ENCODE measurements at regions not wholly inside any gene's neighbourhood (a gene's known extent, or its start where the extent isn't known, plus 50 kb on each side); places are given as distances from the start of the nearest gene placed in this dataset.
"Not testable (repeated sequence)": the region's sequence is repeated elsewhere in the genome, so short reads cannot be mapped to it uniquely, and the experiment has no call there.

DNA sequence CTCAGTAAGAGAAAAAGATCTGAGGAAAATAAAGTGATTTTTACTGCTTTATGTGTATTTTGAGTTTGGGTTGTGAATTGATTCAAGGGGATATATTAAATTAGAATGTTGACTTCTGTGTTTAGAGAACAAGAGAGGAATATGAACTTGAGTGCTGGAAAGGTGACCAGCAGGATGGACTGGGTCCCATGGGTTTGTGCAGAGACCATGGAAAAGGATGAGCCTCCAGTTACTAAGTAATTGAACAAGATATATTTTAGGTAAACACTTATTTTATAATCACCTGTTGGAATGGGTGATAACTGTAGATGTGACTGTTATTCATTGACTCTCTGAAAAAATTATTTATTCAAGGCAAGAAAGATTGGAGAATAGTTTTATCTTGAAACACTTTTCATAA is 82.0 kb upstream of the TOP3B start:
- Mint-ChIP-seq H3K4me1 (ENCODE audit: low read depth) (no peaks in the 10 kb centered on the region), H3K27ac (no peak overlapping the region), H3K36me3 (no peaks in the 10 kb centered on the region), H3K27me3 (peaks cover 4% of the 10 kb centered on the region), H3K9me3 (ENCODE audit: low read depth) (no peaks in the 10 kb centered on the region), H3K4me3 (no peak overlapping the region)

DNA sequence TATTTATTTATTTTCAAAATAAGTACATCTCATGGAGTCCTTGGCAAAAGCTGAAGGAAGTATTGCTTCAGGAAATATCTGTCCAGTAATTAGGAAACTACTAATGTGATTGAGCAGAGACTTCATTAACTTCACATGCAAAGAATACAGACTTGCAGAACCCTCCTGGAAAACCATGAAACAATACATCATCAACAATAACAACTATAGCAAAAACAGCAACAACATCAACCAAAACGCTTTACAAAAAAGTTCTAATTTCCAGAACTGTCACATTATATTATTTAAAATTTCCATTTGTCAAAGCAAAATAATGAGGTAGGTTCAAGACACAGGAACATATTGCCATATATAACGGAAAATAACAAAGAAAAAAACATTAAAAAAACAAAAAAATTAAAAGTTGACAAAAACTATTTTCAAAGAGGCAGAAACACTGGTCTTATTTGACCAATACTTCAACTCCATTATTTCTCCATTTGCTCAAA is 79.8 kb upstream of the TOP3B start:
- Mint-ChIP-seq H3K4me1 (ENCODE audit: low read depth) (no peaks in the 10 kb centered on the region), H3K27me3 (peaks cover 8% of the 10 kb centered on the region), H3K9me3 (ENCODE audit: low read depth) (no peaks in the 10 kb centered on the region), H3K4me3 (no peak overlapping the region), H3K27ac (no peak overlapping the region), H3K36me3 (no peaks in the 10 kb centered on the region)

- no peak overlapping the region for H3K27ac Mint-ChIP-seq
- H3K27me3 Mint-ChIP-seq = peaks cover 8% of the 10 kb centered on the region
- H3K4me1 Mint-ChIP-seq (ENCODE audit: low read depth) = no peaks in the 10 kb centered on the region
- no peaks in the 10 kb centered on the region for H3K9me3 Mint-ChIP-seq (ENCODE audit: low read depth)
- no peaks in the 10 kb centered on the region for H3K36me3 Mint-ChIP-seq
- no peak overlapping the region for H3K4me3 Mint-ChIP-seq
Measured at GRCh38 chr22:22061085-22062077, 78.8 kb upstream of the TOP3B start.

- Mint-ChIP-seq H3K36me3 (no peaks in the 10 kb centered on the region), H3K4me1 (ENCODE audit: low read depth) (no peaks in the 10 kb centered on the region), H3K27me3 (peaks cover 12% of the 10 kb centered on the region), H3K27ac (no peak overlapping the region), H3K9me3 (ENCODE audit: low read depth) (no peaks in the 10 kb centered on the region), H3K4me3 (no peak overlapping the region)
Measured at GRCh38 chr22:22060200-22061084, 77.9 kb upstream of the TOP3B start.

DNA sequence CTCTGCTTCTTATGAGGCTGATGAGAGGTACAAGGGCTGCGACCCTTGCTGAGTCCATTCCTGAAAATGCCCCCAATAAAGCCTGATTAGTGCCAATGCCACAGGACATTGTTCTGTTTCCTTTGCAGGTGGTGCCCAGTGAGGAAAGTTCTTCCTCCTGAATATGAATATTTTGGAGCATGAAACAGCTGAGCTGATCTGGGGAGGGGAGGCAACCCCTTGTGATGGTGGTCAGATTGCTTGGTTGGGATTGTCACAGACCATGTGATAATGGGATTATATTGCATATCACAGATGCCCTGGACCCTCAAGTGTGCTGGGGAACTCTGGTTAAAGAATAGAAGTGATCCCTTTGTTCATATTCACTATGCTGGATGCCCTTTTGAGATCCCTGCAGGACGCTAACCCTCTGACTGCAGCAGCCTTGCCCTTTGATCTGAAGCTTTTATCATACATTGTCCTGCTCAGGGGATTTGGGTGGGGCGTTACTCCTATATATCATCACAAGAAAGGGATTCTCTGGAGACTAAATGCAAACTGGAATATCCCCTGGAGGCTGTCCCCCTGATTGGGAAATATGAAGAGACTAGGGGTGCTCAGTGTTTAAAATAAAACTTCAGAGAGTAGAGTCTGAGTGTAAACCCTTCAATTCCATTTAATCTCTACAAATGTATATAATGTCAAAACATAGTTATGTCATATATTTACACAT is 76.9 kb upstream of the TOP3B start:
- peaks cover 11% of the 10 kb centered on the region for H3K27me3 Mint-ChIP-seq
- no peak overlapping the region for H3K4me3 Mint-ChIP-seq
- H3K4me1 Mint-ChIP-seq (ENCODE audit: low read depth) = no peaks in the 10 kb centered on the region
- H3K9me3 Mint-ChIP-seq (ENCODE audit: low read depth) = no peaks in the 10 kb centered on the region
- no peak overlapping the region for H3K27ac Mint-ChIP-seq
- H3K36me3 Mint-ChIP-seq = no peaks in the 10 kb centered on the region

DNA sequence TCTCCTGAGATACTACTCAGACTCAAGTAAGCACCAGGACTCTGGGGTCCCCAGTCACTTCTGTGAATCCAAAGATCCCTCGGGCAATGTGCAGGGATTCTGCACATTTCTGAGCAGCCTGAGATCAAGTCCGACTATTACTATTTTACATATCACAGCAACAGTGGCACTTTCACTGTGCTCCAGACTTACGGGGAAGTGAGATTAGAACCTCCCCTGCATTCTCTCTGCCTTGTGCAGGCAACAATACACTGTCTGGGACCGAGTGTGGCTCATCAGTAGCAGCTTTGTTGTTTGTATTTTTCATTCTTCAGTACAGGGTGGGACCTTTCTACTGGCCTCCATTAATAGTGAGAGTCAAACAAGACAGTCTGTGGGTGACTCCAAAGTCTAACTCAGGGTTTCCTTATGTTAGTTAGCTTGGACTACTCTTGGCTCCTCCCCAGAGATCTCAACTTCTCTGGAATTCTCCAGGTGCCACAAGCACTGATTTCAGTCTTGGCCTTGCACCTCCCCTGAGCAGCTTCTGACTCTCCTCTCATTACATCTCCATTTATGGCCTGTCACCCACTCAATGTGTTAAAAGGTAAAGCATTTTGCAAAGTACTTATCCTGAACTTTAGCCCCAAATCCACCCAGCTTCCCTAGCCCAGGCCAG is 76.2 kb upstream of the TOP3B start:
- Mint-ChIP-seq H3K9me3 (ENCODE audit: low read depth) (no peaks in the 10 kb centered on the region), H3K4me1 (ENCODE audit: low read depth) (no peaks in the 10 kb centered on the region), H3K27ac (no peak overlapping the region), H3K4me3 (no peak overlapping the region), H3K27me3 (peaks cover 14% of the 10 kb centered on the region), H3K36me3 (no peaks in the 10 kb centered on the region)

GRCh38 chr22:22057617-22058378 is 75.2 kb upstream of the TOP3B start:
- Mint-ChIP-seq H3K9me3 (ENCODE audit: low read depth) (no peaks in the 10 kb centered on the region), H3K4me3 (no peak overlapping the region), H3K27ac (no peak overlapping the region), H3K27me3 (peaks cover 18% of the 10 kb centered on the region), H3K4me1 (ENCODE audit: low read depth) (no peaks in the 10 kb centered on the region), H3K36me3 (no peaks in the 10 kb centered on the region)

DNA sequence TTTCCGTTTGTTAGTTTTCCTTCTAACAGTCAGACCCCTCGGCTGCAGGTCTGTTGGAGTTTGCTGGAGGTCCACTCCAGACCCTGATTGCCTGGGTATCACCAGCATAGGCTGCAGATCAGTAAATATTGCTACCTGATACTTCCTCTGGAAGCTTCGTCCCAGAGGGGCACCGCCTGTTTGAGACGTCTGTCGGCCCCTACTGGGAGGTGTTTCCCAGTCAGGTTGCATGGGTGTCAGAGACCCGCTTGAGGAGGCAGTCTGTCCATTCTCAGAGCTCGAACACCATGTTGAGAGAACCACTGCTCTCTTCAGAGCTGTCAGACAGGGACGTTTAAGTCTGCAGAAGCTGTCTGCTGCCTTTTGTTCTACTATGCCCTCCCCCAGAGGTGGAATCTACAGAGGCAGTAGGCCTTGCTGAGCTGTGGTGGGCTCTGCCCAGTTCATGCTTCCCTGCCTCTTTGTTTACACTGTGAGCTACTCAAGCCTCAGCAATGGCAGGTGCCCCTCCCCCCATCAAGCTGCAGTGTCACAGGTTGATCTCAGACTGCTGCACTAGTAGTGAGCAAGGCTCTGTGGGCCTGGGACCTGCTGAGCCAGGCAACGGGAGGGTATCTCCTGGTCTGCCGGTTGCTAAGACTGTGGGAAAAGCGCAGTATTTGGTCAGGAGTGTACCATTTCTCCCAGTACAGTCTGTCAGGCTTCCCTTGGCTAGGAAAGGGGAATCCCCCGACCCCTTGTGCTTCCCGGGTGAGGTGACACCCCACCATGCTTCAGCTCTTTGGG is 74.4 kb upstream of the TOP3B start:
- H3K36me3 Mint-ChIP-seq; H3K27ac Mint-ChIP-seq; H3K9me3 Mint-ChIP-seq (ENCODE audit: low read depth); H3K4me1 Mint-ChIP-seq (ENCODE audit: low read depth); H3K4me3 Mint-ChIP-seq: not testable (repeated sequence)
- H3K27me3 Mint-ChIP-seq = peaks cover 18% of the 10 kb centered on the region

DNA sequence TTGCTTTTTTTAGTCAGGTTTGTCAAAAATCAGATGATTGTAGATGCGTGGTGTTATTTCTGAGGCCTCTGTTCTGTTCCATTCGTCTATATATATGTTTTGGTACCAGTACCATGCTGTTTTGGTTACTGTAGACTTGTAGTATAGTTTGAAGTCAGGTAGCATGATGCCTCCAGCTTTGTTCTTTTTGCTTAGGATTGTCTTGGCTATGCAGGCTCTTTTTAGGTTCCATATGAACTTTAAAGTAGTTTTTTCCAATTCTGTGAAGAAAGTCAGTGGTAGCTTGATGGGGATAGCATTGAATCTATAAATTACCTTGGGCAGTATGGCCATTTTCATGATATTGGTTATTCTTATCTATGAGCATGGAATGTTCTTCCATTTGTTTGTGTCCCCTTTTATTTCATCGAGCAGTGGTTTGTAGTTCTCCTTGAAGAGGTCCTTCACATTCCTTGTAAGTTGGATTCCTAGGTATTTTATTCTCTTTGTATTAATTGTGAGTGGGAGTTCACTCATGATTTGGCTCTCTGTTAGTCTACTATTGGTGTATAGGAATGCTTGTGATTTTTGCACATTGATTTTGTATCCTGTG is 70.1 kb upstream of the TOP3B start:
- H3K36me3 Mint-ChIP-seq = not testable (repeated sequence)
- peaks cover 20% of the 10 kb centered on the region for H3K27me3 Mint-ChIP-seq

DNA sequence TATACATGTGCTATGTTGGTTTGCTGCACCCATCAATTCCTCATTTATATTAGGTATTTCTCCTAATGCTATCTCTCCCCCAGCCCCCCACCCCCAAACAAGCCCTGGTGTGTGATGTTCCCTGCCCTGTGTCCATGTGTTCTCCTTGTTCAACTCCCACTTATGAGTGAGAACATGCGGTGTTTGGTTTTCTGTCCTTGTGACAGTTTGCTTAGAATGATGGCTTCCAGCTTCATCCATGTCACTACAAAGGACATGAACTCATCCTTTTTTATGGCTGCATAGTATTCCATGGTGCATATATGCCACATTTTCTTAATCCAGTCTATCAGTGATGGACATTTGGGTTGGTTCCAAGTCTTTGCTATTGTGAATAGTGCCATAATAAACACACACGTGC is 68.4 kb upstream of the TOP3B start:
- not testable (repeated sequence) for H3K36me3 Mint-ChIP-seq; H3K9me3 Mint-ChIP-seq (ENCODE audit: low read depth); H3K4me1 Mint-ChIP-seq (ENCODE audit: low read depth); H3K4me3 Mint-ChIP-seq; H3K27ac Mint-ChIP-seq
- peaks cover 17% of the 10 kb centered on the region for H3K27me3 Mint-ChIP-seq

More for the DNA sequence above, 70.1 kb upstream of the TOP3B start:
- H3K27ac Mint-ChIP-seq; H3K9me3 Mint-ChIP-seq (ENCODE audit: low read depth); H3K4me1 Mint-ChIP-seq (ENCODE audit: low read depth); H3K4me3 Mint-ChIP-seq: not testable (repeated sequence)

GRCh38 chr22:22050141-22050775 is 67.7 kb upstream of the TOP3B start:
- no peak overlapping the region for H3K27ac Mint-ChIP-seq
- H3K36me3 Mint-ChIP-seq = no peaks in the 10 kb centered on the region
- H3K9me3 Mint-ChIP-seq (ENCODE audit: low read depth) = no peaks in the 10 kb centered on the region
- peaks cover 17% of the 10 kb centered on the region for H3K27me3 Mint-ChIP-seq
- H3K4me1 Mint-ChIP-seq (ENCODE audit: low read depth) = no peaks in the 10 kb centered on the region
- no peak overlapping the region for H3K4me3 Mint-ChIP-seq

GRCh38 chr22:22049684-22050083 is 67.1 kb upstream of the TOP3B start:
- H3K4me3 Mint-ChIP-seq = no peak overlapping the region
- no peaks in the 10 kb centered on the region for H3K36me3 Mint-ChIP-seq
- H3K27me3 Mint-ChIP-seq = peaks cover 17% of the 10 kb centered on the region
- no peaks in the 10 kb centered on the region for H3K4me1 Mint-ChIP-seq (ENCODE audit: low read depth)
- H3K9me3 Mint-ChIP-seq (ENCODE audit: low read depth) = no peaks in the 10 kb centered on the region
- H3K27ac Mint-ChIP-seq = no peak overlapping the region
